ENCODE measurements at regions not wholly inside any gene's neighbourhood (a gene's known extent, or its start where the extent isn't known, plus 50 kb on each side); places are given as distances from the start of the nearest gene placed in this dataset.

DNA sequence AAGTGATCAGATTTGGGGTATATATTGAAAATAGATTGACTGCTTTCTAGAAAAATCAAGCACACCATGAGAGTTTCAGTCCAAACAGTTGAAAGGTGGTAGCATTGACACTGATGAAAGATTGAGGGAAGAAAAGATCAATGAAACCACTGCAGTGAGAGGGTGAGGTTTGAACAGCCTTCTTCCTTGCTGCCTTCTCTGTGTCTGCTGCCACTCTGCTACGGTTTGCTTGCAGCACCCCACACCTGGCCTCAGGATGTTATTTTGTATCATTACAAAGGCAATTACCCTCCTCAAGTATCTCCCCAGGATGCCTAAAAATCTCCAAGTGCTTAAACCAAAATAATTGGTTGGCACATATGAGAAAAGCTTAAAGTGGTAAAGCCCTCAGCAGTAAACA, 683.6 kb upstream of the ARPP21 start:
- TF ChIP-seq, protein P1, sequence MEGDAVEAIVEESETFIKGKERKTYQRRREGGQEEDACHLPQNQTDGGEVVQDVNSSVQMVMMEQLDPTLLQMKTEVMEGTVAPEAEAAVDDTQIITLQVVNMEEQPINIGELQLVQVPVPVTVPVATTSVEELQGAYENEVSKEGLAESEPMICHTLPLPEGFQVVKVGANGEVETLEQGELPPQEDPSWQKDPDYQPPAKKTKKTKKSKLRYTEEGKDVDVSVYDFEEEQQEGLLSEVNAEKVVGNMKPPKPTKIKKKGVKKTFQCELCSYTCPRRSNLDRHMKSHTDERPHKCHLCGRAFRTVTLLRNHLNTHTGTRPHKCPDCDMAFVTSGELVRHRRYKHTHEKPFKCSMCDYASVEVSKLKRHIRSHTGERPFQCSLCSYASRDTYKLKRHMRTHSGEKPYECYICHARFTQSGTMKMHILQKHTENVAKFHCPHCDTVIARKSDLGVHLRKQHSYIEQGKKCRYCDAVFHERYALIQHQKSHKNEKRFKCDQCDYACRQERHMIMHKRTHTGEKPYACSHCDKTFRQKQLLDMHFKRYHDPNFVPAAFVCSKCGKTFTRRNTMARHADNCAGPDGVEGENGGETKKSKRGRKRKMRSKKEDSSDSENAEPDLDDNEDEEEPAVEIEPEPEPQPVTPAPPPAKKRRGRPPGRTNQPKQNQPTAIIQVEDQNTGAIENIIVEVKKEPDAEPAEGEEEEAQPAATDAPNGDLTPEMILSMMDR (IDR thresholded peaks at IDR 0.05; ENCODE audit: insufficient read depth, low read length, poor library complexity, severe bottlenecking): no peak
- Histone ChIP-seq H3K4me3 (ENCODE audit: low read depth, low read length) (no peak overlapping the region), H3K36me3 (ENCODE audit: control insufficient read depth, insufficient read depth, low read length) (no peaks in the 10 kb centered on the region), H3K27me3 (ENCODE audit: control insufficient read depth, insufficient read depth, low read length) (no peaks in the 10 kb centered on the region)
- DNase-seq (ENCODE audit: low read depth): no peak

DNA sequence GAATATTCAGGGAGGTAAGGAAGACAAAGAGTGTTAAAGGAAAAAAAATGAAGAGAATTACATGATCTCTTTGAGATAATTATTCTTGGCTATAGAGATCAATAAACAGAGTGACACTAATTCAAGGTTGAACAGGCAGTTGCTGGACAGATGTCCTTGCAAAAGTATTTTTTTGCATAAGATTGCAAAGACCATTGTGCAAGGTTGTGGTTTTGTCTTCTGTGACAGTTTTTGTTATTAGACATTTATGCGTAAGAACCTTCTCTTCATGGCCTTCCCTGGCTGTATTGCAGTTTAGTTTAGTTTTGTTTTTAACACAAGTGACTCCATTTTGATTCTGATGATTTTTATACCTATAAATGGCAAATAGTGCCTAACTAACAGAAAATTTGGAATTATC, 682.8 kb upstream of the ARPP21 start:
- DNase-seq (ENCODE audit: low read depth): no peak
- TF ChIP-seq, protein P1 (IDR thresholded peaks at IDR 0.05; ENCODE audit: insufficient read depth, low read length, poor library complexity, severe bottlenecking): no peak
- no peak overlapping the region for H3K4me3 ChIP-seq (ENCODE audit: low read depth, low read length)
- no peaks in the 10 kb centered on the region for H3K27me3 ChIP-seq (ENCODE audit: control insufficient read depth, insufficient read depth, low read length)
- H3K36me3 ChIP-seq (ENCODE audit: control insufficient read depth, insufficient read depth, low read length): no peaks in the 10 kb centered on the region

DNA sequence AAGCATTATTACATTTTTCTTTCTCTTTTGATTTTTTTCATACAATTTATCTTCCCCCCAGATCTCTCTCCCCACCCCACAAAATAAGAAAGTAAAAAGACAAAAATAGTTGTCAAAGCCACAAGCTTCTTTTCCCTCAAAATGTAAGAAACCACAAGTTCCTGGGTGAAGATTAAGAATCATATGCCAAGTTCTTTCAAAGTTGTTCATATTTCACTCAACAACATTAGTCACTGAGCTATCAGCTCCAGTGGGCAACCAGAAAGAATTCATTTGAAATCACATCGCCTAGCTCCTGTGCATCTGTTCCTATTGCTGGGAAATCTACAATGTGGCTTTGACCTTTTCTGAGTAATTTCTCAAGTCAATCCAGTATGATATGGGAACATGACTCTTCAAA, 681.6 kb upstream of the ARPP21 start:
- no peak overlapping the region for H3K4me3 ChIP-seq (ENCODE audit: low read depth, low read length)
- H3K36me3 ChIP-seq (ENCODE audit: control insufficient read depth, insufficient read depth, low read length): no peaks in the 10 kb centered on the region
- DNase-seq (ENCODE audit: low read depth): peak; percentile 34
- no peaks in the 10 kb centered on the region for H3K27me3 ChIP-seq (ENCODE audit: control insufficient read depth, insufficient read depth, low read length)
- TF ChIP-seq, protein P1 (IDR thresholded peaks at IDR 0.05; ENCODE audit: insufficient read depth, low read length, poor library complexity, severe bottlenecking): no peak

DNA sequence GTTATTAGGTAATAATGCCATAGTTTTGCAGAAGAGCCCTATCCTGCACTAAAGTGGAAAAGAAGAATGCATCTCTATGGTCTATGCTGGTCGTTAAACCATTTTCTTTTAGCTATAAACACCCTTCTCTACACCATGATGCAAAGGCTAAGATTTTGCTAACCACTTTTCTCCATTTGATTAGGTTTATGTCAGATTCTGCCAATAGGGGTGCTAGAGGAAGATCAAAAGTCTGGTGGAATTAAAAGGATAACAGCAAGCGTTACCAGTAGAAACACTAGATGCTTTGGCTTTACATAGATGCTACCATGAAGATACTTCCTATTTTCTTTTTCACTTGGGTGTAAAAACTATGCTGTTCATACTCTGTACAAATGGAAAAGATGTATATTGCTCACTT, 669.8 kb upstream of the ARPP21 start:
- DNase-seq (ENCODE audit: low read depth): no peak
- Histone ChIP-seq H3K4me3 (ENCODE audit: low read depth, low read length) (no peak overlapping the region), H3K27me3 (ENCODE audit: control insufficient read depth, insufficient read depth, low read length) (no peaks in the 10 kb centered on the region), H3K36me3 (ENCODE audit: control insufficient read depth, insufficient read depth, low read length) (no peaks in the 10 kb centered on the region)
- TF ChIP-seq, protein P1 (IDR thresholded peaks at IDR 0.05; ENCODE audit: insufficient read depth, low read length, poor library complexity, severe bottlenecking): no peak

DNA sequence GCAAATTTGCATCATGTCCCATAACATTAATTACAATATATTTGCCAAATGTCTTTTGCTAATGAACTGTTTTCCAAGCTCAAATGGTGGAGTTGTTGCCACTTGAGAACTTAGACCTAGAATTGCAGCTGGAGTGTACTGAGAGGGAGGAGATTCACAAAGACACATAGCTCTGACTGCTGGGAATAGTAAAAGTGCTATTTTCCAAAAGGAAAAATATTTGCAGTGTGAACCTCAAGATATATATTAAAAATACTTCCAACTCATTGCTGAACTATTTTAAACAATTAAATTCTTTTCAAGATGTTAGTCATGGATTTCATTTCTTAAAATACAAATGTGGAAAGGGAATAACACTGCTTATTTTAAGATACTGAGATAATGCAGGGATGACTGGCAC, 666.8 kb upstream of the ARPP21 start:
- no peaks in the 10 kb centered on the region for H3K36me3 ChIP-seq (ENCODE audit: control insufficient read depth, insufficient read depth, low read length)
- no peaks in the 10 kb centered on the region for H3K27me3 ChIP-seq (ENCODE audit: control insufficient read depth, insufficient read depth, low read length)
- TF ChIP-seq, protein P1 (IDR thresholded peaks at IDR 0.05; ENCODE audit: insufficient read depth, low read length, poor library complexity, severe bottlenecking): no peak
- DNase-seq (ENCODE audit: low read depth): no peak
- H3K4me3 ChIP-seq (ENCODE audit: low read depth, low read length): no peak overlapping the region

DNA sequence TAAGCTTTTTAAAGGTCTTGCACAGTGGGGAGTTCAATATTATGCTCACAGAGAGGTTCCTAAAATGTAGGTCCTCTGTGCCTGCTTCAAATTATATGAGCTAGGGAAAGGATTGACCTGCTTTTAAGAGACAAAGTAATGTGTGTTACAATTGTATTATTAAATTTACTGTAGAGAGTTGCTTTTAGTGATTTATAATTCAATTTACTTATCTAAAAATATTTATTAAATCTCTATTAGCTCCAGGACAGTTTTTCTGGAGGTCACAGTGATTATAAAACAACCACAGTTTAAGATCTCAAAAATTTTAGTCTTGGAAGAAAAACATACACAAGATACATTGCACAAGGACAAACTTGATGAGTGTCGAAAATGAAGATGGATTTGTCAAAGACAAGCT, 665.7 kb upstream of the ARPP21 start:
- no peak for DNase-seq (ENCODE audit: low read depth)
- H3K4me3 ChIP-seq (ENCODE audit: low read depth, low read length): no peak overlapping the region
- H3K36me3 ChIP-seq (ENCODE audit: control insufficient read depth, insufficient read depth, low read length): no peaks in the 10 kb centered on the region
- H3K27me3 ChIP-seq (ENCODE audit: control insufficient read depth, insufficient read depth, low read length): no peaks in the 10 kb centered on the region
- TF ChIP-seq, protein P1 (IDR thresholded peaks at IDR 0.05; ENCODE audit: insufficient read depth, low read length, poor library complexity, severe bottlenecking): no peak
